NCI-H226 (cell line): ENCODE measurements at regions not wholly inside any gene's neighbourhood (a gene's known extent, or its start where the extent isn't known, plus 50 kb on each side); places are given as distances from the start of the nearest gene placed in this dataset.
"Not testable (repeated sequence)": the region's sequence is repeated elsewhere in the genome, so short reads cannot be mapped to it uniquely, and the experiment has no call there.

ENCODE experiments used
- DNase-seq: peaks from one replicate; pipeline ENCODE4 v3.0.0-alpha.2; 2015

DNA sequence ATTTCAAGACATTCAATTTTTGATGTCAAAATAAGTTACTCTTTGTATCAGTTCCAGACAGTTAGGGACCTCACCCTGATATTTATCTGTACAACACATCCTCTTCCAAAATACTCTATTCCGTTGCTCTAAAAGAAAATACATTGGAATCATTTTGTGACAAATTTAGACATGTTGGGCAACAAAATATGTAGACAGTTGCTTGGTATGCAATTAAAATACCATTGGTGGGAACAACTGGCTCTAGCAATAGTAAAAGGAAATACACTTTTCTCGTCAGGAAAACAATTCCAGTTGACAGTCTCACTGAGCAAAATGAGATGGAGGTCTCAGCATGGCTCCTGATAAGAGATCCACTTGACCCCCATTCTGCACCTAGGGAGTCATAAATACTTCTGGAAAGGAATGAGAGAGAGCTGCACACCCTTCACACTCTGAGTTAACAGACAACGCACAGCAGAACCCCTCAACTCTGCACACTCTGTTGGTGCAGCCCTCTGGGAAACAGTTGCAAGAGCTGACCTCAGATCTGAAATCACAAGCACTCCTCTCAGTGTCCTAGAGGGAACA lies 171.3 kb upstream of the NT5E start:
- DNase-seq: no peak

DNA sequence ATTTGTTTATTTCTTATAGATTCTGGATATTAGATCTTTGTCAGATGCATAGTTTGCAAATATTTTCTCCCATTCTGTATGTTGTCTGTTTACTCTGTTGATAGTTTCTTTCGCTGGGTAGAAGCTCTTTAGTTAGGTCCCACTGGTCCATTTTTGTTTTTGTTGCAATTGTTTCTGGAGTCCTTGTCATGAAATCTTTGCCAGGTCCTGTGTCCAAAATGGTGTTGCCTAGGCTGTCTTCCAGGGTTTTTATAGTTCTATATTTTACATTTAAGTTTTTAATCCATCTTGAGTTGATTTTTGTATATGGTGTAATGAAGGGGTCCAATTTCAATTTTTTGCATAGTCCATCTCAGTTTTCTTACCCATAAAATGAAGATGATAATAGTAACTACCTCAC lies 173.9 kb upstream of the NT5E start:
- not testable (repeated sequence) for DNase-seq

DNA sequence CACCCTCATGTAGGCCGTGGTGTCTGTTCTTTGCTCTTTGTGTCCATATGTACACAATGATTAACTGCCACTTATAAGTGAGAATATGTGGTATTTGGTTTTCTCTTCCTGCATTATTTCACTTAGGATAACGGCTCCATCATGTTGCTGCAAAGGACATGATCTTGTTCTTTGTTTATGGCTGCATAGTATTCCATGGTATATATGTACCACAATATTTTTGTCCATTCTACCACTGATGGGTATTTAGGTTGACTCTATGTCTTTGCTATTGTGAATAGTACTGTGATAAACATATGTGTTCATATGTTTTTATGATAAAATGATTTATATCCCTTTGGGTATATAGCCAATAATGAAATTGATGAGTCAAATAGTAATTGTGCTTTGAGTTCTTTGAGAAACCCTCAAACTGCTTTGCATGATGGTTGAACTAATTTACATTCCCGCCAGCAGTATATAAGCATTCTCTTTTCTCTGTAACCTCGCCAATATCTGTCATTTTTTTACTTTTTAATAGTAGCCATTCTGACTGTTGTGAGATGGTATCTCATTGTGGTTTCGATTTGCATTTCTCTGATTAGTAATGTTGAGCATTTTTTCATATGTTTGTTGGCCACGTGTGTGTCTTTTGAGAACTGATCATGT lies 174.4 kb upstream of the NT5E start:
- no peak for DNase-seq

DNA sequence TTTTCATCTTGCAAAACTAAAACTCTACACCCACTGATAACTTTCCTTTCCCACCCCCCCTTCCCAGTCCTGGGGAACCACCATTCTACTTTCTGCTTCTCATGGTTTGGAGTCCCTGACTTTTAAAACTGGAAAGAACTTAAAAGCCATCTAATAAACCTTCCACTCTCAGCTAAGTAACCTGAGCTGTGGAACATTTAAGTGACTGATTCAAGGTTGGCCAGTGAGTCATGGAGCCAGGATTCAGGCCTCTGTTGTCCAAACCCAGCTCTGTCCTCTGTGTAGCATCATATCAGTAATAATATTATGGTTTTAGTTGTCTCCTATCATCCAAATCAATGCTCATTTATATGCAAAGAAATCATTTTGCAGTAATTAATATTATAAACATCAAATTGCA lies 176.0 kb upstream of the NT5E start:
- no peak for DNase-seq

DNA sequence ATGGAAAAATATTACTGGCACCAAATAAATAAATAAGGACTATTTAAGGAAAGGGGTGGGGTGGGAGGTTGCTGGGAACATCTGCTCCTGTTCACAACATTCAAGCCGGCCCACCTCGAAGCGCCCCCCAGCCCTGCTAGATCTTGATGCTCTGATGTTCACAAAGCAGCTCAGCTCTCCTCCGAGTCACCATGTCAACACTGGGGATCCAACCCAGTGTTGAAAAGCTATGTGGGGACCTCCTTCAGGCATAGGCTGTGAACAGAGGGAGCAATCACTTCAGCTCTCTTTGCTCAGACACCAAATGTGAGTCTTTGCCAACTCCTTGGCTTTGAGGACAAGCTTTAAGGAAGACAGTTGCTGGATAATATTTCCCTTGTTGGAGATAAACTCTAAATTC lies 176.8 kb upstream of the NT5E start:
- no peak for DNase-seq

DNA sequence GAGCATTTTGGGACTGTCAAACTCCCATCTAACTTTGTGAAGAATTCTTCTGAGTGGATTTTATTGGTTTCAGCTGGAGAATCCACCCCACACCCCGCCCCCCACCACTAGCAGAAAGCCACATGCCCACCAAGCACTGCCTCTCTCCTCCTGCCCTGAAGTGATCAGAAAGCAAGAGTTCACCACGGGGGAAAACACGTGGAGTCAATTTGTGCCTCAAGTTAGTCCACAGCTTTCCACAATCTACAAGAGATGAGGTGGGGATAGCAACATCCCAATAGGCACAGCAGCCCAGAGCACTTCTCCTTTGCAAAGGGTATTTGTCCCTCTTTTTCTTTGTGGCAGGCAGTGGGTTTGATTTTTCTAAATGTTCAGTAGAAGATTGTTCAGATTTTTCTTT lies 177.3 kb upstream of the NT5E start:
- DNase-seq: no peak

DNA sequence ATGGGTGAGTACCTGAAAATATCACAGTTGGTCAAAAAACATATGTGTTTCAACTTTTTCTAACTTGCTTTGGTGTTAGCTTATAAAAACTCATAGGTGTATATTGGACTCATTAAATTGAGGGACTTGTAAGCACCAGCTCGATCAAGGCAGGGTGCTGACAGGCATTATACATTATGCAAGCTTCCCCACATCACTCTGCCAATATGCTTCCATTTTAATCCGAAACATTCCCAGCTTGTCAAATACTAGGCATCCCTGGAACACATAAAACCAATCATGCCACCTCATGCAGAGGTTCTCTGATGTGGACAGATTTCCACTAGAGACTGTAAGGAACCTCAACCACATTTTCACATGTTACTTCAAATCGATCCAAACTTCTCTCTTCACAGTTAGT lies 187.3 kb upstream of the NT5E start:
- no peak for DNase-seq

DNA sequence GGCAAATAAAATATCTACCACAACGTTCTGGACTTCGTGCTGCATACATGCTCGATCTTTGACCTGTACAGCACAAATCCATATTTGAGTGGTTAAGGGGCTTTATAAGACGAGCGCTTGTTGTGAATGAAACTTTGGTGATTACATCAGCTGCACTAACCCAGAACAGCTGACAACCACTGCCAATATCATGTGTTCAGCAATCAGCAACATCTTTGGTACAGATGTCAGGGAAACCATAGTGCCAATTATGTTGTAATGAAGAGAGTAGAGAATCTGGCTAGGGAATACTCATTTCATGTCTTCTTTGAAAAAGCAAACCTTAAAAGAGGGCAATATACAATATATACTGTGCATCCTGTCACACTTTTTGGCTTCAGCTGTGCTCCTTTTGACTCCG lies 188.6 kb upstream of the NT5E start:
- no peak for DNase-seq

DNA sequence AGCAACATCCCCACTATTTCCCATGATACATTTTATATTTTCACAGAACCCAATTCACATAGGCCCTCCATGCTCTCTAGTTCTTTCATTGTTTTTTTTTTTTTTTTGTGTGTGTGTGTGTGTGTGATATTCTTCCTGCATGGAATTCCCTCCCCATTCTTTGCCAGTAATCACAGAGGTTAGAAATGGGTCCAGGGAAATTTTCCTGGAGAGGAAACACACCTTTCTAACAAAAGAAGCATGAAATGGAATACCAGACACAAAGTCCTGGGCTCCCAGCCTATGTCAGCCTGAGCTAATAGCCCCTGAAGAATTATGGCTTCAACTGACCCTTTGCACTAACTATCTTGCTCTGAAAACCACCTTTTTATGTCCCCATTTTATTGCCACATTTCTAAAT lies 194.2 kb upstream of the NT5E start:
- no peak for DNase-seq

DNA sequence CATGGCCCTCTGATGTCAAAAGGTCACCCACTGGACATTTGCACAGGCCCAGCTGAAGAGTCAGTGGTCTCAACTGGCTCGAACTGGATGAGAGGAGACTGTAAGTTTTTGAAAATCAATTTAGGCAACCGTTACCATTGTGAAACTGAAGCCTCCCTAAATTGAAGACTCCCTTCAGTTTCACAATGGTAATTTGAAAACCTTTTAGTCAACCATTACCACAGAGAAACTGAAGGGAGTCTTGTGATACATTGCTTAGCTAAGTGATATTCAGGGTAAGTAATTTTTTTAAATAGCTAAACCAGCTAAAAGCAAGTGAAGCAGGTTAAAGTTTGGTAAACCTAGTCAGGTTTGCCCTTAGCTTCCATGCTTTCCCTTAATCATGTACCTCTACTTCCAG lies 197.3 kb upstream of the NT5E start:
- no peak for DNase-seq

DNA sequence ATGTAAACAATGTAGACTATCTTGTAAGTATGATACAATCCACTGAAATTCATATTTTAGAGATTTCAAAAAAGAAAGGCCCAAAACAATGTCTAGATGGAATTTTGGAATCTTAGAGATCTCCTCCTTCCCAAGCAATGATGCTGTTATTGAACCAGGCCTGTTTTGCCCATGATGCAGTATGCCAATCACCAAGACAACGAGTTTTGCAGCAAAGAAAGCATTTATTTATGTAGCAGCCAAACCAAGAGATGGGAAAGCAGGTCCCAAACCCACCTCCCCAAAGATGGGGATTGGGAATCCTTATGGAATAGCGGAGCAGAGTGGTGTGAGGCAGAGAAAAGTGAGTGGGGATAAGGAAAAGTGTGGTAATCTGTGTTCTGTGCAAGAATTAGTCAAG lies 197.8 kb upstream of the NT5E start:
- DNase-seq: no peak

DNA sequence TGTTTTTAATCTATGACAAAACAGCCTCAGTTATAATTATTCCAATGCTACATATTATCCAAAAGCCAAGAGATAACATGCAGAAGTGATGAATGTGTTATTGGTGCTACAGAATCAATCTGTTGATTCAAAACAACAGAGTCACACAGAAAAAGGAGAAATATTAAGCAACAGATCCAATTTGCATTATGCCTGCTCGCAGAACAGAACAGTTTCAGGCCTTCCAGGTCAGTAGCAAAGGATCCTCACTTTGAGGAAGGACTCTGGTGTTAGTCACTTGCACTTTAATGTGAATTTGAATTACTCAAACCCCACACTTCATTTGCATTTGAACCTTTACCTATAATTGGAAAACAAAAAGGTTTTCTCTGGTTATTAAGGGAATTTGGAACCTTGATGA lies 198.6 kb upstream of the NT5E start:
- no peak for DNase-seq

DNA sequence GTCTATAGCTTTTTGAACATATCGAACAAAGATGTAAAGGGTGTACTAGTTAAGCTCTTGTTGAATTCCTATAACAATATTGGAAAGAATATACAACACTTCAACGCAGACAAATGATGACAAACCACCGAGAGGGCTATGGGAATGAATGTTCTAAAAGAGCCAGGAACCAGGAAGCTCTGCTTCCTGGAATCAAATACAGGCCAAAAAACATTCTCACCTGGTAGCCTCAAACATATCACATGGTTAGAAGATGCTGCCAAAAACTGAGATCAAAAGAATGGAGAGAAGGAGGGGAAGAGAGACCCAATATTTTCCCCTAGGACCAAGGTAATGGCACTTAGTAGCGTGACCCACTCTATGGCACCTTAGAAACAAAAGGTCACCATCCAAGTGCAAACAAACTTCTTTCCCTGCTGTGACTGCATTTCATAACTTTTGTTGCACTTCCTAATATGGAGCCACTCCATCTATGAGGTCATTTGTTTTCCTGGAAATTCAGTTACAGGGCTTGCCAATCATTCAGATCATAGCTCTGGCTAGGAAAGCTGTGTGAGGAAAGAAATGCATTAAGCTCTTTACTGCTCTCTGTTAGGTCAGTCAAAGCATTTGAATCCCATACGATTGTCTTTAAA lies 199.2 kb upstream of the NT5E start:
- no peak for DNase-seq

DNA sequence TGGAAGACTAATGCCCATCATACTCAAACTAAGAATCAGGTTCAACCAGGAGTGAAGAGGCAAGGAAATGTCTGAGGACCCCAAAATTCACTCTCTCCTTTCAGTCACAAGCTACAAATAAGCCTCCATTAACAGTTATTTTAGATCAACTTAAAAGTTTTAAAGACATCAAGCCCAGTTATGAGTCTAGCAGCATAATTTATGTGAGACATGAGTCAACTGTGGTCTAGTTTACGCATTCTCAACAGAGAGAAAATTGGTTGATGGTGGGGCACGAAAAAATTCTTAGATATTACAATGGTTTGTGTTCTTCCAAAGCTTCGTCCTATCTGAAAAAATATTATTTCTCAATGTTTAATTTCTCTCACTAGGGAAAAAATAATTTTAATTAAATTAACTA lies 204.9 kb upstream of the NT5E start:
- no peak for DNase-seq

DNA sequence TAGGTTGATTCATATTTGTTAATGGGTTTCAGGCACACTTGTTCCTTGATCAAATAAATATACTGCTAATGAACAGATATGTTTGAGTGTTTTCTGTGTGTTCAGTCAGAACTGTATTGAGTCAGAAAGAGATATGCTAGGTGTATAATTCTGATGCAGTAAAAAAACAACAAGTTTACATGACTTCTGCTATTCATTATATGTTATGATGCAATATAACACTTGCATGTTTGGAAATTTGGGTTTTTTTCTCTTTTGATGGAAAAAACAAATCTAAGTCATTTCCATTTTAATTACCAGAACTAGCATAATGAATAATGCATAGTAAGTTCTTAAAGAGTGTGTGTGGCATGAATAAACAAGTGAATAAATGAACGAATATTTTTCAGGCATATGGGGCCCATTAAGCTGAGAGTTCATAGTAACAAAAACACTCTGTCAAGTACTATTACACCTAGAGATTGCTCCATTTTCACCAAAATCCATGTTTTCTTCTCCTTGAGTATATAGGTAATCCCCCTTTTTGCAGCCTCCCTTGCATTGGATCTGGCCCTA lies 208.3 kb upstream of the NT5E start:
- DNase-seq: no peak

DNA sequence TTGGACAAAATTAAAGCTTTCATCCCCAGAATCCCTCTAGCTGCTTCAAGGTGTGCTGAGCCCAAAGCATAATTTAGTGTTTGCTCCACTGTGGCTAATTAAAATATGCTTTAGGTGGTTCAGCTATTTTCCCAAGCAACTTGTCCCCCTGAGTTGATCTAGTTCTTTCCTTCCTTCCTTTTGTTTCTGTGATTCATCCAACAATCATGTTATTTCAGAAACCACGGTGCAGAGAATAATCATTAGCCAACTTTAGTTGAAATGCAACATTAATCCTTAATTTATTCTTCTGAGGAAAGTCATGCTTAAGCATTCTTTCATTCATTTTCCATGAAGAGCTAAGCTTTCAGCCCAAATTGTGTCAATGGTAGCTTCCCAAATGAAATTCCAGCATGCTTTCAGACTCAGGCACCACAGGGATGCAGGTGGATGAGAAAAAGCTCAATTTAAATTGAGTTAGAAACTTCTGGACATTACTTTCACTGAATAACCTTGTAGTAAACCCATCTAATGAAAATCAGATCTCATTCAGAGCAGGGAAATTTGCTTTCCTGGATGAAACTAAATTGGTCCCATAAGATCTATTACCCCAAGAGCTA lies 209.0 kb upstream of the NT5E start:
- DNase-seq: no peak

DNA sequence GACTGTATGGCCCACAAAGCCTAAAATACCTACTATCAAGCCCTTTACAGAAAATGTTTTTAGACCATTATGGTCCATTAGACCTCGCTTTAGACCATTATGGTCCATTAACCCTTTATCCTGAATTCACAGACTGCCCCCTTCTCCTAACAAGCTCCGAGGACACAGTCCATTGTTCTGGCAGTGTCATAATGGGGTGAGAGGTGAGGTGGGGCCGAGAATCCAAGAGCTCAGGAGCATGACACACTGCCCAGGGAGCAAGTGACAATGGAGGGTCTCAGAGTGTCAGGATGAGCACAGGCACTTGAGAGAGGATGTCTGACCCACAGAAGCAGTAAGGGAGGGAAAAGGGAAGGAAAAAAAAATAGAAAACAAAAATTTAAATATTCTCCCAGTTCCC lies 212.4 kb upstream of the NT5E start:
- no peak for DNase-seq

DNA sequence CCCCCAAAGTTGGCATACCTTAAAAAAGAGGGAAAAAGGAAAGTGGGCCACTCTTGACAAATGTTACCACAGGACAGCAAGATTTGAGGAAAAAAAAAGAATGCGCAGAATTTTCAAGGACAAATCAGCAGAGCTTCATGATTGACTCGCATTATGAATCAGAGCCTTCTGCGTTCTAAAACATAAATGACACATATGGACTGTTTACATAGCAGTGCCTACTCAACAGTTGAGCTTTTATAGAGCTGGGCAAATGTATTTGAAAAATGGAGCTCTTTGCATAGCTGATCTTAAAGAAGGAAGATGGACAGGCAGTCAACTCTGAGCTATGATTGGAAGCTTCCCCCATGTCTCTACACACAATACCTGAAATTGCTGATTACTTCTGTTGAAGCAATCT lies 213.2 kb upstream of the NT5E start:
- DNase-seq: no peak

DNA sequence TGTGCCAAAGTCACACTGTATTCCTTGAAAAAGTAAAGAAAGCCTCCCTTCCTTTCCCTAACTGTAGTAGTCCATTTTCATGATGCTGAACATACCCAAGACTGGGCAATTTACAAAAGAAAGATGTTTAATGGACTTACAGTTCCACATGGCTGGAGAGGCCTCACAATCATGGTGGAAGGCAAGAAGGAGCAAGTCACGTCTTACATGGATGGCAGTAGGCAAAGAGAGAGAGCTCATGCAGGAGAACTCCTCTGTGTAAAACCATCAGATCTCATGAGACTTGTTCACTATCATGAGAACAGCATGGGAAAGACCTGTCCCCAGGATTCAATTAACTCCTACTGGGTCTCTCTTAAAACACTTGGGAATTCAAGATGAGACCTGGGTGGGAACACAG lies 222.5 kb upstream of the NT5E start:
- not testable (repeated sequence) for DNase-seq

DNA sequence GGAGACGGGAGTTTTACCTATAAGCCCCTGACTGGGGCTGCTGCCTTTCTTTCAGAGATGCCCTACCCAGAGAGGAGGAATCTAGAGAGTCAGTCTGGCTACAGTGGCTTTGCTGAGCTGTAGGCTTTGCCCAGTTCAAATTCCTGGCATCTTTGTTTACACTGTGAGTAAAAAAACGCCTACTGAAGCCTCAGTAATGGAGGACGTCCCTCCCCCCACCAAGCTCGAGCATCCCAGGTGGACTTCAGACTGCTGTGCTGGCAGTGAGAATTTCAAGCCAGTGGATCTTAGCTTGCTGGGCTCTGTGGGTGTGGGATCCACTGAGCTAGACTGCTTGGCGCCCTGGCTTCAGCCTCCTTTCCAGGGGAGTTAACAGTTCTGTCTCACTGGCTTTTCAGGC lies 237.1 kb upstream of the NT5E start:
- not testable (repeated sequence) for DNase-seq

DNA sequence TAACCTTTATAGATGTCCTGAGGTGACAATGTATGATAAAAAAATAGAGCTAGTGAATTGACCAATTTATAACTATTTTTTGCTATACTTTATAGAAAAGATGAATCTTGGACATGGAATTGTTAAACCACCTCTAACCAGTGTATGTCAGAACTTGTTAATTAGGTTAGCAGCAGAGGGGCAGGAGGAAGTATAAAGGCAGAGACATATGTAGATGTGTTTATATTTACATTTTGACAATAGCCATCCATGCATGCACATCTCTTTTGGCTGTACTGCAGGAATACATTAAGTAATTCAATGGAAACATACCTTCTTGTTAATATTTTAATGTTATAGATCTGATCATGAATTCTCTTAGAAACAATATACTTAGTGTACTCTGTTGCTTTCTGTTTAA lies 254.6 kb upstream of the NT5E start:
- no peak for DNase-seq

DNA sequence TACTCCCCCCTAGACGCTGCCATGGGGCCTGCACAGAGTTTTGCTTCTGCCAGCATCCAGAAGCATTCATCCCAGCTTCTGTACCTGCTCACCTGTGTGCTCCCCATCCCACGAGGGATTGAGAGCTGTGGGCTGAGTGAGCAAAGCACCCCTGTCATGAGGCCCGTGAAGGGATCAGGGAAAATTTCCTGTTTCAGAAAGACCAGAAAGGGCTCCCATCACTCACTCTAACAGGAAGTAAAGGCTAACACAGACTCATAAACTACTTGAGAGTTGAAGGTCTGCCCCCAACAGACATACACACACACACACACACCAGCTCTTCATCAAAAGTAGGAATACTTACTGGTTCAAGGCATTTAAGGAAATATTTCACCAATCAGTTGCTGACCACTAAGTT lies 256.5 kb upstream of the NT5E start:
- DNase-seq: no peak

DNA sequence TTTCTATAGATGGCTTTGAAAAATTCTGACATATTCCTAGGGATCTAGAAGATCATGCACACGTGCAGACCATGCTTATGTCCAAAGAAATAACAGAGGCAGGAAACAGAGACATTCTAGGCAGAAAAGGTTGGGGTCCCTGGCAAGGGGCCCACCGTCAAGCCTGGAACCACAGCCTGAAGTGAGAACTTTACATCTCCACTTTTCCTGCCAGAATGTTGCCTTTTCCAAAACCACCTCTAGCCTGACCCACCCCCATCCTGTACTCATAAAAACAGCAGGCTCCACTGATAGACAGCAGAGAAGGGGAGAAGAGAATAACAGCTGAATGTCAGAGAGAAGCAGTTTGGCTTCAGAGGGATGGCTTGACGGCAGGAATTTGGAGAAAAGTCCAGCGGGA lies 257.3 kb upstream of the NT5E start:
- no peak for DNase-seq

DNA sequence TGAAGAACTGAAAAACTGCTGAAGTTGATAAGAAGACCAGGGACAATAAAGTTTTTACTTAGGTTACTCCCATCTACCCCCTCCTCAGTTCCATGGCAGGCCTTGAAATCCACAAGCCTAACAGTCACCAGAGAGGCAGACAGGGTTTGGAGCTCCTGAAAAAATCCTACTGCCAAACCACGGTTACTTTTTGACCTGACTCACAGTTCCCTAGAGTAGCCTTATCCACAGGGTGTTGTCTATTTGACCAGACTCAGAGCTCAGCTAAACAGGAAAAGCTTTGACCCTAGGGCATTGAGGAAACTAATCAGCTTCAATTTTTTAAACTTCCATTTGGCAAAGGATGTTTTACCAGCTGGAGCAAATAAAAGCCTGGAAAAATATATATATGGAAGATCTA lies 257.7 kb upstream of the NT5E start:
- DNase-seq: peak; percentile 42
